ENCODE measurements at regions not wholly inside any gene's neighbourhood (a gene's known extent, or its start where the extent isn't known, plus 50 kb on each side); places are given as distances from the start of the nearest gene placed in this dataset.

DNA sequence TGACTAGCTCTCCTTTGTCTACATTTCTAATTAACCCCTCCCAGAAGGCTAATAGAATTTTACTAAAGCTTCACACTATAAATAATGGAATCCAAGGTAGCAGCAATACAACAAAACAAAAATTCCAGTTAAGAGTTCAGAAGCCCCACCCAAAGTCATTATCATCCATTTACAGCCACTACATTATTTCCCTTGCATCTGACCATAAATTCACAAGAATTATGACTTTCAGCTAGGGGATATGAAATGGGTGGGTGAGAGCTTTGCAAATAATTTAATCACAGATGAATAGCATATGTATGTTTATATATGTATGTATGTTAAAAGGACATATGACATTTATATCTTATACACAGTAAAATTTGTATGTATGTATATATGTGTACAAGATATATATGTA, 65.3 kb upstream of the PTGDR start:
- Histone ChIP-seq H3K36me3 (ENCODE audit: control insufficient read depth in 2 of 2, extremely low read depth in 1 of 2, insufficient read depth in 2 of 2, low read length in 2 of 2) (no peaks in the 10 kb centered on the region), H3K4me1 (ENCODE audit: control insufficient read depth, extremely low read depth, insufficient read depth, low read length) (no peaks in the 10 kb centered on the region), H4K20me1 (ENCODE audit: control insufficient read depth, extremely low read depth, insufficient read depth, low read length) (no peaks in the 10 kb centered on the region), H3K9me3 (ENCODE audit: control insufficient read depth, low read depth, low read length) (no peaks in the 10 kb centered on the region), H3K27me3 (ENCODE audit: control insufficient read depth, extremely low read depth, insufficient read depth, low read length) (no peaks in the 10 kb centered on the region), H3K79me2 (ENCODE audit: control insufficient read depth, insufficient read depth, low read length) (no peaks in the 10 kb centered on the region), H3K27ac (ENCODE audit: control insufficient read depth, insufficient read depth, low read length) (no peak overlapping the region), H3K4me2 (ENCODE audit: control insufficient read depth, extremely low read depth, insufficient read depth, low read depth, low read length) (no peak overlapping the region), H3K4me3 (ENCODE audit: control insufficient read depth in 2 of 3, extremely low read depth in 1 of 3, insufficient read depth in 2 of 3, low read depth in 1 of 3, low read length in 3 of 3) (no peak overlapping the region), H3K9ac (ENCODE audit: control insufficient read depth, extremely low read depth, insufficient read depth, low read length) (no peak overlapping the region), H2AFZ (ENCODE audit: control insufficient read depth, low read length) (no peak overlapping the region), H3K9me1 (ENCODE audit: control insufficient read depth, extremely low read depth, insufficient read depth, low read length) (no peaks in the 10 kb centered on the region)
- DNase-seq (ENCODE audit: low read depth, low spot score) (no peak), FAIRE-seq (no peak)
- dilution Hi-C loops (cut with MboI; ENCODE audit: extremely low pct_ligation_motif_present, low sequenced_read_pairs) = no loop called here
- TF ChIP-seq, protein P1, sequence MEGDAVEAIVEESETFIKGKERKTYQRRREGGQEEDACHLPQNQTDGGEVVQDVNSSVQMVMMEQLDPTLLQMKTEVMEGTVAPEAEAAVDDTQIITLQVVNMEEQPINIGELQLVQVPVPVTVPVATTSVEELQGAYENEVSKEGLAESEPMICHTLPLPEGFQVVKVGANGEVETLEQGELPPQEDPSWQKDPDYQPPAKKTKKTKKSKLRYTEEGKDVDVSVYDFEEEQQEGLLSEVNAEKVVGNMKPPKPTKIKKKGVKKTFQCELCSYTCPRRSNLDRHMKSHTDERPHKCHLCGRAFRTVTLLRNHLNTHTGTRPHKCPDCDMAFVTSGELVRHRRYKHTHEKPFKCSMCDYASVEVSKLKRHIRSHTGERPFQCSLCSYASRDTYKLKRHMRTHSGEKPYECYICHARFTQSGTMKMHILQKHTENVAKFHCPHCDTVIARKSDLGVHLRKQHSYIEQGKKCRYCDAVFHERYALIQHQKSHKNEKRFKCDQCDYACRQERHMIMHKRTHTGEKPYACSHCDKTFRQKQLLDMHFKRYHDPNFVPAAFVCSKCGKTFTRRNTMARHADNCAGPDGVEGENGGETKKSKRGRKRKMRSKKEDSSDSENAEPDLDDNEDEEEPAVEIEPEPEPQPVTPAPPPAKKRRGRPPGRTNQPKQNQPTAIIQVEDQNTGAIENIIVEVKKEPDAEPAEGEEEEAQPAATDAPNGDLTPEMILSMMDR (optimal IDR thresholded peaks at IDR 0.05 in 1 of 3, IDR thresholded peaks at IDR 0.05 in 1 of 3, conservative IDR thresholded peaks at IDR 0.05 in 1 of 3; ENCODE audit: extremely low read depth in 1 of 3, insufficient read depth in 2 of 3, low read length in 3 of 3) = no peak
- TF ChIP-seq EZH2 (IDR thresholded peaks at IDR 0.05; ENCODE audit: low read length) = no peak

DNA sequence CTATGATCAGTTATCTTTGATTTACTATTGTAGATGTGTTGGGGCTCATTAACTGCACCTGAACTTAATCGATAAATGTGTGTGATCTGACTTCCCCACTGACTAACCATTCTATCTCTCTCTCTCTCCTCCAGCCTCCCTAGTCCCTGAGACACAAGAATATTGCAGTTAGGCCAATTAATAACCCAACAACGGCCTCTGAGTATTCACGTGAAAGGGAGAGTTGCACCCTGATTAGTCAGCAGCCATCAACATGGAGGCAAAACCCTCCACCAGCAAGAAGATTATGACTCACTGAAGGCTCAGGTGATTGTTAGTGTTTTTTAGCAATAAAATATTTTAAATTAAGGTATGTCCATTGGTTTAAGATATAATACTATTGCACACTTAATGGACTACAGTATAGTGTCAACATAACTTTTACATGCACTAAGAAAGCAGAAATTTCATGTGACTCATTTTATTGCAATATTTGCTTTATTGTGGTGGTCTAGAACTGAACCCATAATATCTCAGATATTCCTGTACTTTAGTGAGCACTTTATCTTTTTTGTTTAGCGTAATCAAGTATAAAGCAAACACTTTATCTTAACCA, 77.1 kb upstream of the PTGDR start:
- no peaks in the 10 kb centered on the region for H3K36me3 ChIP-seq (ENCODE audit: control insufficient read depth in 2 of 2, extremely low read depth in 1 of 2, insufficient read depth in 2 of 2, low read length in 2 of 2)
- FAIRE-seq (no peak), DNase-seq (ENCODE audit: low read depth, low spot score) (no peak)
- no peaks in the 10 kb centered on the region for H3K4me1 ChIP-seq (ENCODE audit: control insufficient read depth, extremely low read depth, insufficient read depth, low read length)
- no peaks in the 10 kb centered on the region for H3K9me3 ChIP-seq (ENCODE audit: control insufficient read depth, low read depth, low read length)
- H2AFZ ChIP-seq (ENCODE audit: control insufficient read depth, low read length) = no peak overlapping the region
- H3K79me2 ChIP-seq (ENCODE audit: control insufficient read depth, insufficient read depth, low read length) = no peaks in the 10 kb centered on the region
- H3K27me3 ChIP-seq (ENCODE audit: control insufficient read depth, extremely low read depth, insufficient read depth, low read length) = no peaks in the 10 kb centered on the region
- H4K20me1 ChIP-seq (ENCODE audit: control insufficient read depth, extremely low read depth, insufficient read depth, low read length) = no peaks in the 10 kb centered on the region
- H3K4me3 ChIP-seq (ENCODE audit: control insufficient read depth in 2 of 3, extremely low read depth in 1 of 3, insufficient read depth in 2 of 3, low read depth in 1 of 3, low read length in 3 of 3) = no peak overlapping the region
- no peak overlapping the region for H3K27ac ChIP-seq (ENCODE audit: control insufficient read depth, insufficient read depth, low read length)
- no peak overlapping the region for H3K9ac ChIP-seq (ENCODE audit: control insufficient read depth, extremely low read depth, insufficient read depth, low read length)
- dilution Hi-C loops (cut with MboI; ENCODE audit: extremely low pct_ligation_motif_present, low sequenced_read_pairs) = no loop called here
- H3K4me2 ChIP-seq (ENCODE audit: control insufficient read depth, extremely low read depth, insufficient read depth, low read depth, low read length) = no peak overlapping the region
- TF ChIP-seq EZH2 (IDR thresholded peaks at IDR 0.05; ENCODE audit: low read length) = no peak
- TF ChIP-seq, protein P1 (optimal IDR thresholded peaks at IDR 0.05 in 1 of 3, IDR thresholded peaks at IDR 0.05 in 1 of 3, conservative IDR thresholded peaks at IDR 0.05 in 1 of 3; ENCODE audit: extremely low read depth in 1 of 3, insufficient read depth in 2 of 3, low read length in 3 of 3) = no peak
- no peaks in the 10 kb centered on the region for H3K9me1 ChIP-seq (ENCODE audit: control insufficient read depth, extremely low read depth, insufficient read depth, low read length)
